Esophagus squamous epithelium (tissue), 5 donors: ENCODE measurements at regions not wholly inside any gene's neighbourhood (a gene's known extent, or its start where the extent isn't known, plus 50 kb on each side); places are given as distances from the start of the nearest gene placed in this dataset.
"Not testable (repeated sequence)": the region's sequence is repeated elsewhere in the genome, so short reads cannot be mapped to it uniquely, and the experiment has no call there.

Experiments used
- DNase-seq: peaks from one replicate; lab custom pipeline; 2025; lab: John Stamatoyannopoulos, UW
- H3K27ac ChIP-seq, 4 donors: fragments of 200-600 bp; sonication (generic); one replicate each; pipeline ENCODE4 v1.5.1; 2016 to 2019; ENCODE audit warnings: mild to moderate bottlenecking in 1 of 4
- H3K27me3 ChIP-seq, 4 donors: fragments of 200-600 bp; sonication (generic); 1 replicate in 3 of 4; 2 replicates in 1 of 4; pipeline versions ENCODE4 v1.5.1 to v1.6.0; 2017 to 2021; ENCODE audit warnings: antibody characterized with exemption in 1 of 4
- H3K36me3 ChIP-seq, 3 donors: fragments of 200-600 bp; sonication (generic); one replicate each; pipeline ENCODE4 v1.5.1; 2016 to 2019
- H3K4me1 ChIP-seq, 3 donors: fragments of 200-600 bp; sonication (generic); one replicate each; pipeline ENCODE4 v1.5.1; 2017 to 2019
- H3K4me3 ChIP-seq, 4 donors: fragments of 200-600 bp; sonication (generic); 1 replicate in 3 of 4; 2 replicates in 1 of 4; pipeline ENCODE4 v1.5.1; 2016 to 2019; ENCODE audit warnings: mild to moderate bottlenecking in 2 of 4, moderate library complexity in 1 of 4
- H3K9me3 ChIP-seq, 3 donors: fragments of 200-600 bp; sonication (generic); one replicate each; pipeline ENCODE4 v1.5.1; 2016 to 2019
- POLR2A ChIP-seq, 4 donors: fragments of 450-650 bp; IDR thresholded peaks; one replicate each; pipeline ENCODE4 v1.6.1; 2017; ENCODE audit warnings: antibody characterized with exemption in 4 of 4, mild to moderate bottlenecking in 4 of 4, moderate library complexity in 3 of 4
- WGBS, 2 donors: methylation state at CpG; one replicate each; pipeline ENCODE4 v1.1.5; 2018; 5-methylcytosine and 5-hydroxymethylcytosine counted together
- intact Hi-C: fragments of 100-400 bp; cut with DNase I; formaldehyde crosslinking; loops from one replicate; pipeline ENCODE4 v1.15.0; 2022
- TF ChIP-seq, protein P1 (sequence below), 6 experiments: fragments of 450-650 bp in 4 of 6; fragments of 200-600 bp in 2 of 6; sonication (generic) in 2 of 6; IDR thresholded peaks; one replicate each; pipeline ENCODE4 v1.5.1; 2016 to 2019; ENCODE audit warnings: antibody characterized with exemption in 6 of 6, mild to moderate bottlenecking in 4 of 6, moderate library complexity in 4 of 6
- donor health status: DM: yes; HTN: yes; CAD: no.

DNA sequence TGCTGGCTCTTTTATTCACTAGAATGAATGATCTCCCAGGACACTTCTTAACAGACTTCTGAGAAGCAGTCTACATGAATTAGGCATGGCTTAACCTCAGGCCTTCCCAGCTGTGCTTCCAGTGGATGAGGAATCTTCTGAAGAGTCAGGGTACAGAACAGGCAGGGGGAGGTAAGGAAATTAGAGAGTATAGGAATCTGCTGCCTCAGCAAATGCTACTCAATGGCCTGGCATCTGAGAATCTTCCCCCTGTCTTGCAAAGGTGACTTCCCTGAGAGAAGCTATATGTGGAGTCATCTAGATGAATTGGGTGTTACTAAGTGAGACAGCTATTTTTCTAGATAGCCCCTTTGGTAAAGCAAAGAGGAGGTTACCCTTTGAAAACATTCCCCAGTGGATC lies 496.2 kb upstream of the CCDC196 start:
- Histone ChIP-seq H3K4me1 (no peaks in the 10 kb centered on the region), H3K27ac (no peak overlapping the region), H3K9me3 (no peaks in the 10 kb centered on the region), H3K4me3 (no peak overlapping the region), H3K27me3 (no peaks in the 10 kb centered on the region), H3K36me3 (no peaks in the 10 kb centered on the region)
- TF ChIP-seq, protein P1, sequence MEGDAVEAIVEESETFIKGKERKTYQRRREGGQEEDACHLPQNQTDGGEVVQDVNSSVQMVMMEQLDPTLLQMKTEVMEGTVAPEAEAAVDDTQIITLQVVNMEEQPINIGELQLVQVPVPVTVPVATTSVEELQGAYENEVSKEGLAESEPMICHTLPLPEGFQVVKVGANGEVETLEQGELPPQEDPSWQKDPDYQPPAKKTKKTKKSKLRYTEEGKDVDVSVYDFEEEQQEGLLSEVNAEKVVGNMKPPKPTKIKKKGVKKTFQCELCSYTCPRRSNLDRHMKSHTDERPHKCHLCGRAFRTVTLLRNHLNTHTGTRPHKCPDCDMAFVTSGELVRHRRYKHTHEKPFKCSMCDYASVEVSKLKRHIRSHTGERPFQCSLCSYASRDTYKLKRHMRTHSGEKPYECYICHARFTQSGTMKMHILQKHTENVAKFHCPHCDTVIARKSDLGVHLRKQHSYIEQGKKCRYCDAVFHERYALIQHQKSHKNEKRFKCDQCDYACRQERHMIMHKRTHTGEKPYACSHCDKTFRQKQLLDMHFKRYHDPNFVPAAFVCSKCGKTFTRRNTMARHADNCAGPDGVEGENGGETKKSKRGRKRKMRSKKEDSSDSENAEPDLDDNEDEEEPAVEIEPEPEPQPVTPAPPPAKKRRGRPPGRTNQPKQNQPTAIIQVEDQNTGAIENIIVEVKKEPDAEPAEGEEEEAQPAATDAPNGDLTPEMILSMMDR (IDR thresholded peaks at IDR 0.05): no peak
- TF ChIP-seq POLR2A (IDR thresholded peaks at IDR 0.05): no peak
- intact Hi-C loops: no loop called here
- no peak for DNase-seq

DNA sequence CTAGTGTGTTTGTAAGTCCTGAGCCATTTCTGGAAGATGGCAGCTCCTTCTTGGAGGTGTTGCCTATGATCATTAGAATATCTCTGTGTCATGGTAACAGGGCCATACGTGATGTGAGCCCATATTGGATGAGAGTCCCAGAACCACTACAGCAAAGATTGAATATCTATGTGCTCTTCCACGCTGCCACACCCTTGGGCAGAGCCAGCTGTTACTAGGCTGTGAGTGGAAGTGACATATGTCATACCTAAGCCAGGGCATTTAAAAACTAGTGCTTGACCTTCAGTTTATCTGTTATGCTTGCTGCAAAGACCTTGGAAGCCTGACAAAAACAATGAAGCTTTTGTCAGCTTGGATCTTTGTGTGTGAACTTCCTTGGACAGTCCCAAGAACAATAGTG lies 495.1 kb upstream of the CCDC196 start:
- 63 to 70% methylated on average over 2 of the region's 2 CpGs for WGBS, 2 donors
- no peak overlapping the region for H3K4me3 ChIP-seq

DNA sequence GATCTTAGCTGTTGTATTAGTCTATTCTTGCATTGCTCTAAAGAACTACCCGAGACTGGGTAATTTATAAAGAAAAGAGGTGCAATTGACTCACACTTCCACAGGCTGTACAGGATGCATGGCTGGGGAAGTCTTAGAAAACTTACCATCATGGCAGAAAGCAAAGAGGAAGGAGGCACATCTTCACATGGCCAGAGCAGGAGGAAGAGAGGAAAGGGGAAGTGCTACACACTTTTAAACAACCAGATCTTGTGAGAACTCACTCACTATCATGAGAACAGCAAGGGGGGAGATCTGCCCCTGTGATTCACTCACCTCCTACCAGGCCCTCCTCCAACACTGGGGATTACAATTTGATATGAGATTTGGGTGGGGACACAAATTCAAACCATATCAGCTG lies 494.2 kb upstream of the CCDC196 start:
- DNase-seq, H3K36me3 ChIP-seq, H3K9me3 ChIP-seq, H3K4me3 ChIP-seq, H3K27me3 ChIP-seq, H3K4me1 ChIP-seq, intact Hi-C loops: not testable (repeated sequence)
- peak overlapping the region in 1 of 4 donors; percentile 9 for H3K27ac ChIP-seq
- WGBS, 2 donors: 44 to 80% methylated on average over 1 of the region's 1 CpG

More for the DNA sequence above, 495.1 kb upstream of the CCDC196 start:
- DNase-seq: no peak
- intact Hi-C loops: no loop called here
- H3K4me1 ChIP-seq: no peaks in the 10 kb centered on the region
- no peaks in the 10 kb centered on the region for H3K36me3 ChIP-seq
- no peak for TF ChIP-seq POLR2A (IDR thresholded peaks at IDR 0.05)
- TF ChIP-seq, protein P1 (IDR thresholded peaks at IDR 0.05): no peak
- H3K27me3 ChIP-seq: no peaks in the 10 kb centered on the region
- H3K27ac ChIP-seq: no peak overlapping the region
- no peaks in the 10 kb centered on the region for H3K9me3 ChIP-seq

DNA sequence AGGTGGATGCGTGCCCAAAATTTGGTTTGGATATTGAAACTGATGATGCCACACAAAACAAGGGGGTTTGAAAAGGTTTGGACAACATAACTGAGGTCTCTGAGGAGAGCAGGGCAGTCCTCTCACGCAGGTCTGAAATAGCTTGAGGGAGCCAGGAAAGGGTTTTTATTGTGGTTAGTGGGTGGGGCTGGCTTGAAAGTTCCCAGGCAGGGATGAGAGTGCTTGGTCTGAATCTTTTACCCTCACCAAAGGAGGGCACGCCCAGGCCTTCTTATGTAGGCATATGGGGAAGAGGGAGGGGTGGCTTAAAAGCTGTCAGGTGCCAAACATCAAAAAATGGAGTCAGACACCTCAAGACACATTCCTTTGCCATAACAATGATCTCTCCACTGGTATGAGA lies 493.1 kb upstream of the CCDC196 start:
- no peaks in the 10 kb centered on the region for H3K9me3 ChIP-seq
- no peaks in the 10 kb centered on the region for H3K27me3 ChIP-seq
- H3K27ac ChIP-seq: peak overlapping the region in 1 of 4 donors; percentile 31
- TF ChIP-seq, protein P1 (IDR thresholded peaks at IDR 0.05): no peak
- no peak for TF ChIP-seq POLR2A (IDR thresholded peaks at IDR 0.05)
- 49 to 70% methylated on average over 3 of the region's 3 CpGs for WGBS, 2 donors
- no peaks in the 10 kb centered on the region for H3K4me1 ChIP-seq
- intact Hi-C loops: no loop called here
- no peak for DNase-seq
- no peak overlapping the region for H3K4me3 ChIP-seq
- H3K36me3 ChIP-seq: no peaks in the 10 kb centered on the region

DNA sequence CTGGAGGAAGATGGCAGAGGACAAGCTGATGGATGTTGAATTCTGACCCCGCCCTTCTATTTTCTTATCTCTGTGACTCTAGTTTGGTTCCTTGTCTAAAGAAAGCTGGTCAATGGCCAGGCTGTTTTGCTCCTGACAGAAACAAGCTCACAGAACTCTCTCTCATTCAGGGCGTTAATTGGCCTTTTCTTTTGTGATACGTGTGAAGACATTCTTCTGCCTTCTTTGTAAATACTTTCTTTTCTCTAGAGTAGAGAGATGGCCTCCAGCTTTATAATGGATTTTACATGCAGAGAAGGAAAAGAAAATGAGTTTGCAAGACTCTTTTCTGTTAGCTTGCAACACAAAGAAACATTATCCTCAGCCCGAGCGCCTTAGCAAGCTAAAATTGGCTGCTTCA lies 492.2 kb upstream of the CCDC196 start:
- DNase-seq: no peak
- TF ChIP-seq POLR2A (IDR thresholded peaks at IDR 0.05): no peak
- TF ChIP-seq, protein P1 (IDR thresholded peaks at IDR 0.05): no peak
- no peaks in the 10 kb centered on the region for H3K36me3 ChIP-seq
- H3K4me1 ChIP-seq: no peaks in the 10 kb centered on the region
- WGBS, 2 donors: 58 to 66% methylated on average over 5 of the region's 5 CpGs
- H3K9me3 ChIP-seq: peaks cover 0 to 6% (median 0%) of the 10 kb centered on the region in 3 donors
- intact Hi-C loops: no loop called here
- H3K27me3 ChIP-seq: no peaks in the 10 kb centered on the region
- no peak overlapping the region for H3K27ac ChIP-seq
- no peak overlapping the region for H3K4me3 ChIP-seq

DNA sequence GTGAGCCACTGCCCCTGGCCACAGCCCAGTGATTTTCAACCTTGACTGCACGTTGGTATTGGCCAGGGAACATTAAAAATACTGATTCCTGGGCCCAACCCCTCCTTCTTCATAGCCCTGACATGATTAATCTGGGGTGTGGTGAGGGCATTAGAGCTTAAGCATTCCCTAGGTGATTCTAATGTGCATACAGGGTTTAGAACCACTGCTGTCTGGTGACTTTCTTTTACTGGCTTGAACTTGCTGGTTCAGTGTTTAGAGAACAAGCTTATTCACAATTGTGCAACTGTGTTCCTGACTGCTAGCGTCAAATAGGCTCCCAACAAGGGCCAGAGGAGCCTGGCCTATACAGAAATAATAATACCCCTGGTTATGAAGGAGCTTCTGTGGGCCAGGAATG lies 488.8 kb upstream of the CCDC196 start:
- Histone ChIP-seq H3K9me3 (peaks cover 0 to 22% (median 8%) of the 10 kb centered on the region in 3 donors), H3K4me1 (no peaks in the 10 kb centered on the region), H3K4me3 (no peak overlapping the region), H3K27me3 (no peaks in the 10 kb centered on the region), H3K27ac (peak overlapping the region in 2 of 4 donors; percentile 39 to 49), H3K36me3 (no peaks in the 10 kb centered on the region)
- TF ChIP-seq POLR2A (IDR thresholded peaks at IDR 0.05): no peak
- TF ChIP-seq, protein P1 (IDR thresholded peaks at IDR 0.05): no peak
- intact Hi-C loops: no loop called here
- no peak for DNase-seq
- 44 to 100% methylated on average over 1 of the region's 2 CpGs for WGBS, 2 donors
